Caco-2 (cell line): ENCODE measurements at regions not wholly inside any gene's neighbourhood (a gene's known extent, or its start where the extent isn't known, plus 50 kb on each side); places are given as distances from the start of the nearest gene placed in this dataset.

Experiments
- BruUV-seq: library from RNA; stranded (reverse); fragments of 400-500 nt; replicated peaks from 2 replicates; lab custom pipeline; 2021; lab: Mats Ljungman, UMichigan
- CTCF ChIA-PET: fragments of 300-600 bp; sonication (Branson Sonifier 250); formaldehyde crosslinking; loops from one replicate; lab custom pipeline; 2022; ENCODE audit warnings: antibody characterized with exemption; lab: Charles Lee
- POLR2A ChIA-PET: fragments of 300-600 bp; sonication (Branson Sonifier 250); formaldehyde crosslinking; loops from one replicate; lab custom pipeline; 2022; ENCODE audit warnings: antibody characterized with exemption; lab: Charles Lee
- DNase-seq, 2 experiments: peaks; one replicate each; pipeline versions ENCODE4 v3.0.0 to v3.0.0-alpha.2; 2020 to 2022
- H3K27me3 ChIP-seq: replicated peaks from 2 replicates; pipeline ENCODE4 v1.6.0; 2011; ENCODE audit warnings: low read length; ENCODE audit not compliant: control insufficient read depth, insufficient read depth
- H3K36me3 ChIP-seq: 2 replicates; pipeline ENCODE4 v1.5.1; 2011; ENCODE audit warnings: low read length; ENCODE audit not compliant: control insufficient read depth, insufficient read depth
- H3K4me1 ChIP-seq: fragments of 250-450 bp; sonication (Bioruptor Pico); 2 replicates; pipeline ENCODE4 v1.5.1; 2020; ENCODE audit warnings: mild to moderate bottlenecking
- H3K4me3 ChIP-seq: 2 replicates; pipeline ENCODE4 v1.5.1; 2011; ENCODE audit warnings: low read depth, mild to moderate bottlenecking, control low read depth, low read length
- H3K9me3 ChIP-seq: fragments of 250-450 bp; sonication (Bioruptor Pico); 2 replicates; pipeline ENCODE4 v1.5.1; 2020; ENCODE audit warnings: mild to moderate bottlenecking, moderate library complexity
- H3K27ac Mint-ChIP-seq: one replicate; pipeline ENCODE4 v1.8.0; 2022; ENCODE audit warnings: mixed read lengths; ENCODE audit not compliant: unreplicated experiment
- H3K27me3 Mint-ChIP-seq: one replicate; pipeline ENCODE4 v1.8.0; 2022; ENCODE audit warnings: mixed read lengths; ENCODE audit not compliant: insufficient read depth, unreplicated experiment
- H3K36me3 Mint-ChIP-seq: one replicate; pipeline ENCODE4 v1.8.0; 2022; ENCODE audit warnings: mild to moderate bottlenecking, mixed read lengths; ENCODE audit not compliant: insufficient read depth, unreplicated experiment
- H3K4me1 Mint-ChIP-seq: one replicate; pipeline ENCODE4 v1.8.0; 2022; ENCODE audit warnings: low read depth, mixed read lengths; ENCODE audit not compliant: unreplicated experiment
- H3K4me3 Mint-ChIP-seq: one replicate; pipeline ENCODE4 v1.8.0; 2022; ENCODE audit warnings: mild to moderate bottlenecking, moderate library complexity, mixed read lengths; ENCODE audit not compliant: unreplicated experiment
- H3K9me3 Mint-ChIP-seq: one replicate; pipeline ENCODE4 v1.8.0; 2022; ENCODE audit warnings: mixed read lengths; ENCODE audit not compliant: unreplicated experiment
- CTCF ChIP-seq, 2 experiments: fragments of 200-600 bp in 1 of 2; IDR thresholded peaks; 1 replicate in 1 of 2; 2 replicates in 1 of 2; pipeline versions ENCODE4 v1.5.1 to v1.8.0; 2011 to 2022; ENCODE audit warnings: antibody characterized with exemption in 1 of 2, control low read depth in 1 of 2, inconsistent platforms in 1 of 2, low read depth in 1 of 2, low read length in 1 of 2, mild to moderate bottlenecking in 1 of 2, moderate library complexity in 1 of 2; ENCODE audit not compliant: insufficient read depth in 1 of 2, severe bottlenecking in 1 of 2, unreplicated experiment in 1 of 2
- intact Hi-C: fragments of 100-400 bp; cut with micrococcal nuclease; formaldehyde crosslinking; loops from one replicate; pipeline ENCODE4 v1.10.0; 2022; ENCODE audit not compliant: unreplicated experiment

- intact Hi-C loops = no loop called here
- BruUV-seq = no TSS peak
Observed at GRCh38 chr5:164747371-164747770, 1242.0 kb downstream of the MAT2B start.

GRCh38 chr5:164748861-164749260 is 1243.4 kb downstream of the MAT2B start:
- Histone ChIP-seq H3K9me3 (no peaks in the 10 kb centered on the region), H3K27me3 (no peaks in the 10 kb centered on the region), H3K4me3 (no peak overlapping the region), H3K4me1 (no peaks in the 10 kb centered on the region), H3K36me3 (no peaks in the 10 kb centered on the region)
- POLR2A ChIA-PET = no interaction called here
- Mint-ChIP-seq H3K4me3 (no peak overlapping the region), H3K27ac (no peak overlapping the region), H3K9me3 (no peaks in the 10 kb centered on the region), H3K36me3 (no peaks in the 10 kb centered on the region), H3K27me3 (no peaks in the 10 kb centered on the region), H3K4me1 (no peaks in the 10 kb centered on the region)
- intact Hi-C loops = no loop called here
- no peak for TF ChIP-seq CTCF (IDR thresholded peaks at IDR 0.05; ENCODE audit: insufficient read depth in 1 of 2, low read depth in 1 of 2, low read length in 1 of 2, severe bottlenecking in 1 of 2, unreplicated experiment in 1 of 2)
- CTCF ChIA-PET = no interaction called here
- DNase-seq = no peak
- no TSS peak for BruUV-seq

More at GRCh38 chr5:164747371-164747770, 1242.0 kb downstream of the MAT2B start:
- H3K4me3 ChIP-seq = no peak overlapping the region
- no peak overlapping the region for H3K4me3 Mint-ChIP-seq
- no peaks in the 10 kb centered on the region for H3K27me3 ChIP-seq
- DNase-seq = no peak
- H3K4me1 ChIP-seq = no peaks in the 10 kb centered on the region
- H3K36me3 Mint-ChIP-seq = no peaks in the 10 kb centered on the region
- H3K9me3 Mint-ChIP-seq = no peaks in the 10 kb centered on the region
- H3K9me3 ChIP-seq = no peaks in the 10 kb centered on the region
- no peaks in the 10 kb centered on the region for H3K27me3 Mint-ChIP-seq
- H3K36me3 ChIP-seq = no peaks in the 10 kb centered on the region
- CTCF ChIA-PET = no interaction called here
- no peak overlapping the region for H3K27ac Mint-ChIP-seq
- no peak for TF ChIP-seq CTCF (IDR thresholded peaks at IDR 0.05; ENCODE audit: insufficient read depth in 1 of 2, low read depth in 1 of 2, low read length in 1 of 2, severe bottlenecking in 1 of 2, unreplicated experiment in 1 of 2)
- POLR2A ChIA-PET = no interaction called here
- no peaks in the 10 kb centered on the region for H3K4me1 Mint-ChIP-seq

DNA sequence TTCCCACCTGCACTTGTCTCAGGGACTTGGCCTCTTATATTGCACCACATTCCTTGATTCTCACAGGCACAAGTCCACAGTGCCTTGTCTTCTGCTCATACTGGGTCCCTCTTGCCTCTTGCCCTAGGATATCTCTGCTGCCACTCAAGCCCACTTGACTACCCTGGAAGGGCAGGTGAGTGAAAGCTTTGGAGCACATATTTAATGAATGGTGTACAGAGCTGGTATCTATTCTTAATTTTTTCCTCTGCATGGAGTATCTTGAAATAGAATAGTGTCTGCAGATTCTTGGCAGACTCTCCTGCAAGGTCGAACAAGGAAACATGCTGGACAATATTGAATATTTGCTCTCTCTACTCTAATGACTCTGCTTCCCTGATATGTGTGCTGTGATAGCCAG is 1248.0 kb downstream of the MAT2B start:
- no peaks in the 10 kb centered on the region for H3K27me3 Mint-ChIP-seq
- intact Hi-C loops = no loop called here
- POLR2A ChIA-PET = no interaction called here
- DNase-seq = no peak
- TF ChIP-seq CTCF (IDR thresholded peaks at IDR 0.05; ENCODE audit: insufficient read depth in 1 of 2, low read depth in 1 of 2, low read length in 1 of 2, severe bottlenecking in 1 of 2, unreplicated experiment in 1 of 2) = no peak
- H3K4me3 Mint-ChIP-seq = no peak overlapping the region
- no peaks in the 10 kb centered on the region for H3K9me3 Mint-ChIP-seq
- BruUV-seq = no TSS peak
- Histone ChIP-seq H3K36me3 (no peaks in the 10 kb centered on the region), H3K4me1 (no peaks in the 10 kb centered on the region), H3K27me3 (no peaks in the 10 kb centered on the region), H3K9me3 (no peaks in the 10 kb centered on the region), H3K4me3 (no peak overlapping the region)
- H3K27ac Mint-ChIP-seq = no peak overlapping the region
- no peaks in the 10 kb centered on the region for H3K4me1 Mint-ChIP-seq
- CTCF ChIA-PET = no interaction called here
- H3K36me3 Mint-ChIP-seq = no peaks in the 10 kb centered on the region
